Ascending aorta (tissue), 2 donors: ENCODE measurements at regions not wholly inside any gene's neighbourhood (a gene's known extent, or its start where the extent isn't known, plus 50 kb on each side); places are given as distances from the start of the nearest gene placed in this dataset.
A peak's percentile ranks its signal among the peaks of the same experiment; 100 is the strongest.

Experiments used
- DNase-seq, 2 donors: peaks; one replicate each; pipeline ENCODE4 v3.0.0-alpha.2; 2019; ENCODE audit warnings: low spot score in 2 of 2
- H3K27ac ChIP-seq, 2 donors: fragments of 200-600 bp; sonication (generic); one replicate each; pipeline ENCODE4 v1.5.1; 2016 to 2017; ENCODE audit warnings: mild to moderate bottlenecking in 1 of 2
- H3K27me3 ChIP-seq: fragments of 200-600 bp; sonication (generic); one replicate; pipeline ENCODE4 v1.5.1; 2017
- H3K36me3 ChIP-seq, 2 donors: fragments of 200-600 bp; sonication (generic); one replicate each; pipeline ENCODE4 v1.5.1; 2016
- H3K4me1 ChIP-seq, 2 donors: fragments of 200-600 bp; sonication (generic); one replicate each; pipeline ENCODE4 v1.5.1; 2016 to 2017; ENCODE audit warnings: mild to moderate bottlenecking in 1 of 2
- H3K4me3 ChIP-seq, 2 donors: fragments of 200-600 bp; sonication (generic); one replicate each; pipeline ENCODE4 v1.5.1; 2016 to 2017; ENCODE audit warnings: mild to moderate bottlenecking in 1 of 2
- H3K9me3 ChIP-seq, 2 donors: fragments of 200-600 bp; sonication (generic); one replicate each; pipeline ENCODE4 v1.5.1; 2016
- CTCF ChIP-seq, 3 experiments: fragments of 200-600 bp in 2 of 3; fragments of 450-650 bp in 1 of 3; sonication (generic) in 2 of 3; IDR thresholded peaks; one replicate each; pipeline ENCODE4 v1.5.1; 2016 to 2019; ENCODE audit warnings: antibody characterized with exemption in 3 of 3, mild to moderate bottlenecking in 1 of 3, moderate library complexity in 1 of 3
- intact Hi-C: fragments of 100-400 bp; cut with DNase I; formaldehyde crosslinking; loops from one replicate; pipeline ENCODE4 v1.15.1; 2023

- DNase-seq: peak; percentile 27 to 88
- intact Hi-C loops: loop anchor here (1.0 kb wide), 1 partner anchor 34 kb away; no protein-coding TSS in a partner anchor
- no peak for TF ChIP-seq CTCF (IDR thresholded peaks at IDR 0.05)
- H3K4me3 ChIP-seq: peak overlapping the region in 1 of 2 donors; percentile 10
- H3K36me3 ChIP-seq: no peaks in the 10 kb centered on the region
- no peaks in the 10 kb centered on the region for H3K9me3 ChIP-seq
- peaks cover 14 to 35% of the 10 kb centered on the region in 2 donors for H3K4me1 ChIP-seq
- H3K27ac ChIP-seq: peak overlapping the region; percentile 77 to 82
- H3K27me3 ChIP-seq: no peaks in the 10 kb centered on the region
These were observed 537.4 kb upstream of the B3GAT1 start for GRCh38 chr11:134949121-134950090.

DNA sequence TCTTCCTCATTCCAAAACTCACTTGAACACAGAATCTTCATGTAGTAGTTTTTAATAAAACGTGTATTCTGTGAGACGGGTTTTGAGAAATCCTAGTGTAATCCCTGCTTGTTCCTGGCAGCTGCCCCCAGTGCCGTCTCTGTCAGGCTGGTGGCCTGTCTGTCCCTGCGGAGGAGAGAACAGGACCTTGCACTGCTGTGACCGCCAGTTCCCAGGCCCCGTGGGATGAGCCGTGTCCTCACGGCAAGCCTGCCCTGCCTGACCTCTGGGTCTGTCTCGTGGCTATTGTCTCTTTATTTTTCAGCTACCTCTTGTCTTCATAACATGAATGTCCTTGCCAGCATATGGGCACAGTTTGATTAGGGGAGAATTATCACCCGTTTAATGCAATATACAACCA lies 535.5 kb upstream of the B3GAT1 start:
- no peaks in the 10 kb centered on the region for H3K36me3 ChIP-seq
- no peaks in the 10 kb centered on the region for H3K9me3 ChIP-seq
- TF ChIP-seq CTCF (IDR thresholded peaks at IDR 0.05): no peak
- no peaks in the 10 kb centered on the region for H3K27me3 ChIP-seq
- peaks cover 14 to 35% of the 10 kb centered on the region in 2 donors for H3K4me1 ChIP-seq
- H3K4me3 ChIP-seq: no peak overlapping the region
- DNase-seq: no peak
- peak overlapping the region; percentile 77 to 82 for H3K27ac ChIP-seq
- intact Hi-C loops: no loop called here

GRCh38 chr11:134945993-134946392 lies 534.0 kb upstream of the B3GAT1 start:
- no peaks in the 10 kb centered on the region for H3K9me3 ChIP-seq
- H3K36me3 ChIP-seq: no peaks in the 10 kb centered on the region
- no peak overlapping the region for H3K27ac ChIP-seq
- DNase-seq: no peak
- no peak for TF ChIP-seq CTCF (IDR thresholded peaks at IDR 0.05)
- H3K27me3 ChIP-seq: no peaks in the 10 kb centered on the region
- H3K4me3 ChIP-seq: no peak overlapping the region
- intact Hi-C loops: no loop called here
- peaks cover 14 to 29% of the 10 kb centered on the region in 2 donors for H3K4me1 ChIP-seq

- intact Hi-C loops: no loop called here
- Histone ChIP-seq H3K27ac (no peak overlapping the region), H3K4me3 (no peak overlapping the region), H3K9me3 (no peaks in the 10 kb centered on the region), H3K4me1 (peaks cover 9 to 20% of the 10 kb centered on the region in 2 donors), H3K27me3 (no peaks in the 10 kb centered on the region), H3K36me3 (no peaks in the 10 kb centered on the region)
- no peak for DNase-seq
- no peak for TF ChIP-seq CTCF (IDR thresholded peaks at IDR 0.05)
These were observed 532.9 kb upstream of the B3GAT1 start for GRCh38 chr11:134944986-134945385.

DNA sequence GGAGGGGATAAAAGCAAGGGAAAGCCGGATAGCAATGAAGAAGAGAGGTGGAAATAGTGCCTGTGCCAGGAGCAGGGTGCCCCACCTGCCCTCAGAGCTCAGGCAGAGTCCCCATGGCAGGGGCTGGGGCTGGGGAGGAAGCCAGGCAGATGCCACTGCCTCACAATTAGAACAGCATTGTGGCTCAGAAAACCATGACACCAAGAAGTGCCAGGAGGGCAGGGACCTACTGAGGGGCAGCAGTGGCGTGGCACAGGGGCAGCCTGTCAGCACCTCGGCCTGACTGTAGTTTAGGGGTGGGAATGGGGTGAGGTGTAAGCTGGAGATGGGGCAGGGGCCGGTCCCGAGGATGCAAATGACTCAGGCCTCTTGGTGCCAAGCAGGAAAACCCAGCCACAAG lies 532.1 kb upstream of the B3GAT1 start:
- no peaks in the 10 kb centered on the region for H3K36me3 ChIP-seq
- intact Hi-C loops: no loop called here
- no peak overlapping the region for H3K4me3 ChIP-seq
- peaks cover 4 to 12% of the 10 kb centered on the region in 2 donors for H3K4me1 ChIP-seq
- H3K27me3 ChIP-seq: no peaks in the 10 kb centered on the region
- DNase-seq: no peak
- no peak overlapping the region for H3K27ac ChIP-seq
- H3K9me3 ChIP-seq: no peaks in the 10 kb centered on the region
- TF ChIP-seq CTCF (IDR thresholded peaks at IDR 0.05): no peak
